ENCODE measurements at regions not wholly inside any gene's neighbourhood (a gene's known extent, or its start where the extent isn't known, plus 50 kb on each side); places are given as distances from the start of the nearest gene placed in this dataset.

GRCh38 chr5:172553903-172554302, 87.2 kb upstream of the NEURL1B start (continued):
- TF ChIP-seq, protein P1, sequence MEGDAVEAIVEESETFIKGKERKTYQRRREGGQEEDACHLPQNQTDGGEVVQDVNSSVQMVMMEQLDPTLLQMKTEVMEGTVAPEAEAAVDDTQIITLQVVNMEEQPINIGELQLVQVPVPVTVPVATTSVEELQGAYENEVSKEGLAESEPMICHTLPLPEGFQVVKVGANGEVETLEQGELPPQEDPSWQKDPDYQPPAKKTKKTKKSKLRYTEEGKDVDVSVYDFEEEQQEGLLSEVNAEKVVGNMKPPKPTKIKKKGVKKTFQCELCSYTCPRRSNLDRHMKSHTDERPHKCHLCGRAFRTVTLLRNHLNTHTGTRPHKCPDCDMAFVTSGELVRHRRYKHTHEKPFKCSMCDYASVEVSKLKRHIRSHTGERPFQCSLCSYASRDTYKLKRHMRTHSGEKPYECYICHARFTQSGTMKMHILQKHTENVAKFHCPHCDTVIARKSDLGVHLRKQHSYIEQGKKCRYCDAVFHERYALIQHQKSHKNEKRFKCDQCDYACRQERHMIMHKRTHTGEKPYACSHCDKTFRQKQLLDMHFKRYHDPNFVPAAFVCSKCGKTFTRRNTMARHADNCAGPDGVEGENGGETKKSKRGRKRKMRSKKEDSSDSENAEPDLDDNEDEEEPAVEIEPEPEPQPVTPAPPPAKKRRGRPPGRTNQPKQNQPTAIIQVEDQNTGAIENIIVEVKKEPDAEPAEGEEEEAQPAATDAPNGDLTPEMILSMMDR (IDR thresholded peaks at IDR 0.05; ENCODE audit: control extremely low read depth in 1 of 3, insufficient read depth in 1 of 3, low read depth in 1 of 3, low read length in 3 of 3) = no peak

All from H1 (cell line).